HG03442 (cell line): ENCODE measurements at regions not wholly inside any gene's neighbourhood (a gene's known extent, or its start where the extent isn't known, plus 50 kb on each side); places are given as distances from the start of the nearest gene placed in this dataset.

ENCODE experiments used
- ATAC-seq: cut with Tn5 transposase; IDR thresholded peaks from one replicate; pipeline ENCODE4 v1.9.1; 2021; ENCODE audit warnings: mild to moderate bottlenecking, moderate library complexity; ENCODE audit not compliant: unreplicated experiment

GRCh38 chr18:41553716-41554115, 401.3 kb upstream of the PIK3C3 start:
- ATAC-seq = no peak

GRCh38 chr18:41548521-41549260, 406.3 kb upstream of the PIK3C3 start:
- no peak for ATAC-seq

GRCh38 chr18:41545091-41545888, 409.7 kb upstream of the PIK3C3 start:
- ATAC-seq = no peak

- ATAC-seq = no peak
Observed at GRCh38 chr18:41543815-41544214, 411.2 kb upstream of the PIK3C3 start.

- ATAC-seq = no peak
Observed at GRCh38 chr18:41540237-41540871, 414.7 kb upstream of the PIK3C3 start.

GRCh38 chr18:41538751-41539150, 416.3 kb upstream of the PIK3C3 start:
- ATAC-seq = no peak

- no peak for ATAC-seq
Observed at GRCh38 chr18:41537666-41538065, 417.4 kb upstream of the PIK3C3 start.

GRCh38 chr18:41532344-41533086, 422.5 kb upstream of the PIK3C3 start:
- ATAC-seq = no peak

- no peak for ATAC-seq
Observed at GRCh38 chr18:41530970-41531369, 424.1 kb upstream of the PIK3C3 start.

- ATAC-seq = no peak
Observed at GRCh38 chr18:41529093-41529492, 425.9 kb upstream of the PIK3C3 start.

GRCh38 chr18:41526054-41526453, 429.0 kb upstream of the PIK3C3 start:
- no peak for ATAC-seq

- ATAC-seq = no peak
Observed at GRCh38 chr18:41524674-41525470, 430.2 kb upstream of the PIK3C3 start.

- no peak for ATAC-seq
Observed at GRCh38 chr18:41517142-41517541, 437.9 kb upstream of the PIK3C3 start.

- no peak for ATAC-seq
Observed at GRCh38 chr18:41513438-41513837, 441.6 kb upstream of the PIK3C3 start.

GRCh38 chr18:41504316-41504715, 450.7 kb upstream of the PIK3C3 start:
- ATAC-seq = no peak

GRCh38 chr18:41501848-41502247, 453.2 kb upstream of the PIK3C3 start:
- no peak for ATAC-seq

GRCh38 chr18:41499345-41499744, 455.7 kb upstream of the PIK3C3 start:
- no peak for ATAC-seq

- ATAC-seq = no peak
Observed at GRCh38 chr18:41490861-41491260, 464.2 kb upstream of the PIK3C3 start.

GRCh38 chr18:41486575-41486974, 468.5 kb upstream of the PIK3C3 start:
- ATAC-seq = no peak

- ATAC-seq = no peak
Observed at GRCh38 chr18:41484069-41484468, 471.0 kb upstream of the PIK3C3 start.
